22Rv1 (cell line): ENCODE measurements at regions not wholly inside any gene's neighbourhood (a gene's known extent, or its start where the extent isn't known, plus 50 kb on each side); places are given as distances from the start of the nearest gene placed in this dataset.

Experiments
- ZFX ChIP-seq: fragments of 450-650 bp; IDR thresholded peaks from 2 replicates; pipeline ENCODE4 v1.6.1; 2017; ENCODE audit warnings: antibody characterized with exemption, borderline replicate concordance
- TF ChIP-seq, protein P1 (sequence below): fragments of 450-650 bp; IDR thresholded peaks from 2 replicates; pipeline ENCODE4 v1.5.1; 2017; ENCODE audit warnings: mild to moderate bottlenecking

GRCh38 chr9:26523577-26523976, 369.0 kb downstream of the CAAP1 start:
- TF ChIP-seq, protein P1, sequence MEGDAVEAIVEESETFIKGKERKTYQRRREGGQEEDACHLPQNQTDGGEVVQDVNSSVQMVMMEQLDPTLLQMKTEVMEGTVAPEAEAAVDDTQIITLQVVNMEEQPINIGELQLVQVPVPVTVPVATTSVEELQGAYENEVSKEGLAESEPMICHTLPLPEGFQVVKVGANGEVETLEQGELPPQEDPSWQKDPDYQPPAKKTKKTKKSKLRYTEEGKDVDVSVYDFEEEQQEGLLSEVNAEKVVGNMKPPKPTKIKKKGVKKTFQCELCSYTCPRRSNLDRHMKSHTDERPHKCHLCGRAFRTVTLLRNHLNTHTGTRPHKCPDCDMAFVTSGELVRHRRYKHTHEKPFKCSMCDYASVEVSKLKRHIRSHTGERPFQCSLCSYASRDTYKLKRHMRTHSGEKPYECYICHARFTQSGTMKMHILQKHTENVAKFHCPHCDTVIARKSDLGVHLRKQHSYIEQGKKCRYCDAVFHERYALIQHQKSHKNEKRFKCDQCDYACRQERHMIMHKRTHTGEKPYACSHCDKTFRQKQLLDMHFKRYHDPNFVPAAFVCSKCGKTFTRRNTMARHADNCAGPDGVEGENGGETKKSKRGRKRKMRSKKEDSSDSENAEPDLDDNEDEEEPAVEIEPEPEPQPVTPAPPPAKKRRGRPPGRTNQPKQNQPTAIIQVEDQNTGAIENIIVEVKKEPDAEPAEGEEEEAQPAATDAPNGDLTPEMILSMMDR = no peak
- TF ChIP-seq ZFX = no peak
